NCI-H82 (cell line): ENCODE measurements at regions not wholly inside any gene's neighbourhood (a gene's known extent, or its start where the extent isn't known, plus 50 kb on each side); places are given as distances from the start of the nearest gene placed in this dataset.
"Not testable (repeated sequence)": the region's sequence is repeated elsewhere in the genome, so short reads cannot be mapped to it uniquely, and the experiment has no call there.

Source experiments
- DNase-seq: peaks from one replicate; lab custom pipeline; 2025; lab: John Stamatoyannopoulos, UW

GRCh38 chr3:158882445-158882844, 80.6 kb downstream of the MFSD1 start:
- no peak for DNase-seq

- DNase-seq, result no peak
Observed at GRCh38 chr3:158896729-158897128, 94.9 kb downstream of the MFSD1 start.

DNA sequence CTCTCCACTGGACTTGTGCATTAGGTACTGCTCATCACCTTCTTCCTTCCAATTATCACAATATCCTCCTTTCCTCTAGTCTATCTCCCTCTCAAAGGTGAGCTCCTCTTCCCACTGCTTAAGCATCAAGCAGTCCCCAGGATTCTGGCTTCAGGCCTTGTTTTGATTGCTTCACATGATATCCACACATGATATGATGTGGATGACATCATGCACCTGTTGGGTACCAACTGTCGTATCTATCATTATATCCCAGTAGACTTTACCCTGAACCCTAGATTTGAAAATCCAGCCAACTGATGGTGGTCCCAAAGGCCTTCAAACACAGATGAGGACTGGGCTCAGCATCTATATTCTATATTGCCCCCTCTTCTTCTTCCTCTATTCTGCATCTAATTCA, 104.9 kb downstream of the MFSD1 start:
- no peak for DNase-seq

- DNase-seq, result no peak
Observed at GRCh38 chr3:158908187-158908734, 106.4 kb downstream of the MFSD1 start.

DNA sequence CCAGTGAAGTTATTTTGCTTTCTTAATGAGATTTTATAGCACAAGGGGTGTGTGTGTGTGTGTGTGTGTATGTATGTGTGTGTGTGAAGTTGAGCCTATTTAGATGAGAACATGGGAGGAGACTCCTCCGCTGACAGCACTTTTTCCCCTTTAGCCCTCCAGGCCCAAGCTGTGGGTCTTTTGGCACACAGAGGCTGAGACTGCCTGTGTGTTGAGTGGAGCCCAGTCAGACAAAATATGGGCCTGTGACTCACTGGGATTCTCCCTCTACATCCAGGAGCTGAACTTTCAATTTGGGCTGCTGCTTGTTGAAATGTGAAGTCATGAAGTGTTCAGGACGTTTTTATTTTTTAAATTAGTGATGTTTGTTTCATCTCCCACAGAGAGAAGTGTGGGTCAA, 108.0 kb downstream of the MFSD1 start:
- DNase-seq, result no peak

- DNase-seq, result no peak
Observed at GRCh38 chr3:158911586-158911985, 109.7 kb downstream of the MFSD1 start.

DNA sequence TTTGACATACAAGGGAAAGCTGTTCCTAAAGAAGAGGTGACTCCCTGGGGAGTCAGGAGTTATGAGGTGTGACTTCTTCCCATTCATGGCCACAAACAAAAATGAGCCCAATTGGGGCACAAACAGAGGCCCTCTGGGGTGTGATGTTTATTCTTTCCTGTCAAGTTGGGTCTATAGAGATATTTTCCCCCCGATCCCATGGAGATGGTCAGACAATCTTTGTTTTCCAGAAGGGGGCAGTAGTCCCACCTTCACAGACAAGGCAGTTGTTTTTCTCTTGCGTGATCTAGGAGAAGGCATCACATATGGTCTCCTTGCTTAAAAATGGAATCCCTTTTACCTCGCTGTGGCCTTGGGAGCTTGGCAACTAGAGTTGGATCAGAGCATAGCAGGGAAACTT, 110.3 kb downstream of the MFSD1 start:
- peak; percentile 56 for DNase-seq

DNA sequence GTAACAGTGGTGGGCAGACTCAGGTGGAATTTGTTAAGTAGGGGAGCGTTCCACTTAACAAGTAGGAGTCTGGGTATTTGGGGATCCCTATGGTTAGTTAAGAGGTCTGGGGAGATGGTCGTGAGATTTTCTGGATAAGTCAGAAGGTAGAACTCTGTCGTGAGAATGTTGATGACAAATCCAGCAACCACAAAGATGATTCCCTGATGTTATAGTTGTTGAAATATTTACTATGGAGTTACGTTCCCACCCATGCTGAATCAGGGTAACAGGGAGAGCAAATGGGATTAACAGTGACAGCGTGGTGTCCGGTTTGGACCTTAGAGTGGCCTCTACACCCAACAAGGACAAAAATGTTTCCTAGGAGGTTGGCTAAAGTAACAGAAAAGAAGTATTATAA, 110.8 kb downstream of the MFSD1 start:
- DNase-seq, result no peak

DNA sequence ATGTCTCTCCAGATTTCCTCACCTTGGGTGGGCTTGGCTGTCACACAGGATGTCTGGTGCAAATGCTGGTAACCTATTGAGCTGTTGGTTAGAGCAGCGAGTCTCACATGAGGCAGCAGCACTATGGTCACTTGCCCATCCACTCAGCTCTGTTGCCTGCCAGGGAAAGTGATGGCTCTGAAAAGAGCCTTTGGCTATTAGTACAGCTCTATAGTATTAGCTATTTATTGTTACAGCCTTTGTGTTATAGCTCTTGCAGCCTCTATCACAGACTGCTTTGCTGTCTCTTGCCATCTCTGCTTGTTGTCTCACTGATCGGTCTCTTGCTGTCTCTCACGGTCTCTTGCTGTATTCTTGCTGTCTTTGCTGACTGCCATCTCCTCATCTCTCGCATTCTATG, 114.3 kb downstream of the MFSD1 start:
- no peak for DNase-seq

- peak; percentile 91 for DNase-seq
Observed at GRCh38 chr3:158918008-158918407, 116.2 kb downstream of the MFSD1 start.

DNA sequence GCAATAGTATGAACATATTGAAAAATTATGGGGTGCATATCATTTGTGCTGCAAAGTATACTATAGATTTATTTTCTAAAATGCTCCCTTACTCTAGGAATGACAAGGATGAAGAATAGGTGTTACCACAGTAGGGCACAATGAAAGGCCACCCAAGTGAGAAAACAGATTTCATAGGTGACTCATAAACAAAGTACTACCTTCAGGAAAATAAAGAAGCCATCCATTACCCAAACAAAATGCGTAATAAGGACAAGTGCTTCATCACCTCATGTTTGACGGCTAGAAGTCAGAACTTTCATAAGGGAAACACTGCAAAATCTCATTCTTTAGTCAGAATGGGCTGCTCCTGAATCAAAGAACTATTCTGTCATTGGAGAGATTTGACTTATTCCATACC, 116.6 kb downstream of the MFSD1 start:
- no peak for DNase-seq

GRCh38 chr3:158920371-158920770, 118.5 kb downstream of the MFSD1 start:
- DNase-seq, result no peak

- DNase-seq, result no peak
Observed at GRCh38 chr3:158925021-158925420, 123.2 kb downstream of the MFSD1 start.

DNA sequence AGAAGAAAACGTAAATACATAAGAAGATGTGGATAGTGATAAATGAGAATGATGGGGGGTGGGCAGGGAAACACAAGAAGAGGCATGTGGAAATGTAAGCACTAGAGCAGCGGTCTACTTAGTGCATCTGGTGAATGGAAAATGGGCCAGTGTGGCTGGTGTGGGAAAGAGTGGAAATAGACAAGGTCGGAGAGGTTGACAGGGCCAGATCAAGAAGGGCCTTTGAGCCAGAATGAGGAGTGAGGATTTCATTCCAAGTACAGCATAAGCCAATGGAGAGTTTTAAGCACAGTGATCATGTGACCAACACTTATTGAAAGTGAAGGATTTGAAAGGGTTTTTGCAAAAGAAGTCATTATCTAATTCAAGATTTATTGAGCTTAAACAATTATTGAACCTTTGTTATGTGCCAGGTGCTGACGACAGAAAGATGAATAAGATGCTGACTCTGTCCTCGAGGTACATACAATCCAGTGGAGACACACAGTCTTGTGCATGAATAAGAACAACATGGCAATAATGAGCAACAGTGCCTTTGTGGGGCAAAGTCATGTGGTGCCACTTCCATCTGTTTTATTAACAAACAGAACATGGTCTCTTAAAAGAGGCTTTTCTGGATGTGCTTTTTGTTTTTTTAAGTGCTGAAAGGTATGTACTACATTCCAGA, 124.1 kb downstream of the MFSD1 start:
- DNase-seq, result no peak

DNA sequence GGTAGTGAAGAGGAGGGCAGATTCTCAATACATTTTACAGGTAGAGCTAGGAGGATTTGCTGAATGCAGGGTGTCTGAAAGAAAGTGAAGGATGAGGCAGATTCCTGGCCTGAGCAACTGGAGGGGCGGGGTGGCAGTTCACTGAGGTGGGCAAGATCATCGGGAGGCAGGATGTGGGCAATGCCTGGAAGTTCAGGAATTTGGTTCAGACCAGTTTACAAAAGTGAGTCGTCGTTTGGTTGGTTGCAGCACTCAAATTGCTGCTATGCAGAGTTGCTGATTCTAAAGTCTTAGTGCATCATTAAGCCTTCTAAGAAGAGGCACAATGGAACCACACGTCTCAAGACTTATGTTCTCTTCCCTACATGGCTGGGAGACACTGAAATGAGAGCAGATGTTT, 134.0 kb downstream of the MFSD1 start:
- DNase-seq, result peak; percentile 47

GRCh38 chr3:158936530-158937113, 134.8 kb downstream of the MFSD1 start:
- peak; percentile 99 for DNase-seq

GRCh38 chr3:158950178-158950901, 148.5 kb downstream of the MFSD1 start:
- DNase-seq, result no peak

GRCh38 chr3:158953131-158953530, 151.3 kb downstream of the MFSD1 start:
- no peak for DNase-seq

GRCh38 chr3:158954420-158954819, 152.6 kb downstream of the MFSD1 start:
- no peak for DNase-seq

- not testable (repeated sequence) for DNase-seq
Observed at GRCh38 chr3:158957777-158958176, 155.9 kb downstream of the MFSD1 start.

GRCh38 chr3:158958873-158959272, 157.0 kb downstream of the MFSD1 start:
- DNase-seq, result no peak

GRCh38 chr3:158961471-158961870, 159.6 kb downstream of the MFSD1 start:
- peak; percentile 76 for DNase-seq

DNA sequence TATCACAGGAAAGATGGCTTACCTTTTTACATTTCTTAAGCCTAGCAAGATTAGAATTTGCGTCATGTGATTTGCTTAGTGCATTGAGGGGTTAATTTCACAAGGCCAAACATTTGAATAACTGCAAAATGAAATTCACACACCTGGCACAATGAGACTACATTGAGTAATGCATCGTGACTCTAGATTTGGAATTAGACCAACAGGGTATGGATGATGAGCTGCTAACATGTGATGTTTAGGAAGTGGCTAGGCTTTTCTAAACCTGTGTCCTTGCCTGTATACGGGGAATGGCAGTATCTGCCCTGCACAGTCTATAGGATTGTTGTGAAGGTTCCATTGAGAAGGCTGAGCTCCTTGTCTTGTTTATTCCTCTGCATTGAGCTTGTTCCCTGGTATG, 160.1 kb downstream of the MFSD1 start:
- peak; percentile 58 for DNase-seq
